HG03439 (cell line): ENCODE measurements at regions not wholly inside any gene's neighbourhood (a gene's known extent, or its start where the extent isn't known, plus 50 kb on each side); places are given as distances from the start of the nearest gene placed in this dataset.
A peak's percentile ranks its signal among the peaks of the same experiment; 100 is the strongest.
"Not testable (repeated sequence)": the region's sequence is repeated elsewhere in the genome, so short reads cannot be mapped to it uniquely, and the experiment has no call there.

Experiments
- ATAC-seq: cut with Tn5 transposase; IDR thresholded peaks from one replicate; pipeline ENCODE4 v1.9.1; 2021; ENCODE audit warnings: mild to moderate bottlenecking, moderate library complexity; ENCODE audit not compliant: unreplicated experiment

GRCh38 chr7:21304808-21305375 is 123.0 kb upstream of the SP4 start:
- no peak for ATAC-seq

DNA sequence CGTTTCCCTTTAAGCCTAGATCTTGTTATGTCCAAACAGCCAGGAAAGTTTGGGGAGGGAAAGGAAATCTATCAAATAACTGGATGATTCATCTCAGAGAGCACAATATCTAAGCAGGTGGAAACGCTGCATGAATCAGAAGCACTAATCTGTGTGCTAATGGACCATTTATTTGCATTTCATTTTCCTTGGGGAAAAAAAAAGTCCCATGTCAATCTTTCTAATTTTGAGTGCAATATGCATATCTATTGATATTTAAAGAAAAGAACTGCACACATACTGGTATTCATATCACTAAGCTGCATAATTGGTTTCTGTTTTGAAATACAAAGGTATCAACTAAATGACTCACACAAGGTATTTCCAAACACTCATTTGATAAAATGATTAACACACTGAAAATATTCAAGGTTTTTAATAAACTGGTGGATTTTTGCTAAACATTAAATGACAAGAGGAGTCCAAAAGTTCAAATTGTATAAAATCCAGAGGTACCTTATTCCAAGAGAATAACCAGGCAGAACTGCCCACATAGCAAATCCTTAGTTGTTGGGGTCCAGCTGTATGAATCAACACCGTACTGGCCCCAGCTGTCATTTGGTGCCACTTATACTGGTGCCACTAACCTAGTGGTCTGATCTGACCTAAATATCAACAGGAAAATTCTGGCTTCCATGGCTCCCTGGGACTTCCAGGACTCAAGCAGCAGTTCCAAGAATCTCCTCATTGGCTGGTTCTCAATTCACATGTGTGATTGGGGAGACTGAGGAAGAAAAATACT is 122.2 kb upstream of the SP4 start:
- ATAC-seq: no peak

DNA sequence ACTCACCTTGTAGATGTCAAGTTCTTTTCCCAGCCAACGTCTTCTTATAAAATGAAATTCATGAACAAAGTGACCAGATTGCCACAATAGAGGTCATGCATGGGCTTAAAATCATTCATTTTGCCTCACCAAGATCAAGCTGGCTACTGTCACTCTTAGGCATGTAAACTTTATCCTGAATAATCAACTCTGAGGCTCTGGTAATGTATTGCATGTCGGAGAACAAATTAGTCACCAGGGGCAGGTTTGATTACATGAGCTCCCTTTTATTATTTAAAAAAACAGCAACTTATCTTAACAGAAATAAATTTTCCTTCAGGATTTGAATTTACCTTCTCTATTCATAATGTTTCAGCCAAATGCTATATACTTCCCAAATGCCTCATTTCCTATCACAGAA is 112.9 kb upstream of the SP4 start:
- no peak for ATAC-seq

- ATAC-seq: no peak
Observed at GRCh38 chr7:21317966-21318915, 109.6 kb upstream of the SP4 start.

- ATAC-seq: no peak
Observed at GRCh38 chr7:21318916-21319270, 109.0 kb upstream of the SP4 start.

GRCh38 chr7:21326241-21326640 is 101.6 kb upstream of the SP4 start:
- no peak for ATAC-seq

- ATAC-seq: no peak
Observed at GRCh38 chr7:21326921-21327320, 101.0 kb upstream of the SP4 start.

DNA sequence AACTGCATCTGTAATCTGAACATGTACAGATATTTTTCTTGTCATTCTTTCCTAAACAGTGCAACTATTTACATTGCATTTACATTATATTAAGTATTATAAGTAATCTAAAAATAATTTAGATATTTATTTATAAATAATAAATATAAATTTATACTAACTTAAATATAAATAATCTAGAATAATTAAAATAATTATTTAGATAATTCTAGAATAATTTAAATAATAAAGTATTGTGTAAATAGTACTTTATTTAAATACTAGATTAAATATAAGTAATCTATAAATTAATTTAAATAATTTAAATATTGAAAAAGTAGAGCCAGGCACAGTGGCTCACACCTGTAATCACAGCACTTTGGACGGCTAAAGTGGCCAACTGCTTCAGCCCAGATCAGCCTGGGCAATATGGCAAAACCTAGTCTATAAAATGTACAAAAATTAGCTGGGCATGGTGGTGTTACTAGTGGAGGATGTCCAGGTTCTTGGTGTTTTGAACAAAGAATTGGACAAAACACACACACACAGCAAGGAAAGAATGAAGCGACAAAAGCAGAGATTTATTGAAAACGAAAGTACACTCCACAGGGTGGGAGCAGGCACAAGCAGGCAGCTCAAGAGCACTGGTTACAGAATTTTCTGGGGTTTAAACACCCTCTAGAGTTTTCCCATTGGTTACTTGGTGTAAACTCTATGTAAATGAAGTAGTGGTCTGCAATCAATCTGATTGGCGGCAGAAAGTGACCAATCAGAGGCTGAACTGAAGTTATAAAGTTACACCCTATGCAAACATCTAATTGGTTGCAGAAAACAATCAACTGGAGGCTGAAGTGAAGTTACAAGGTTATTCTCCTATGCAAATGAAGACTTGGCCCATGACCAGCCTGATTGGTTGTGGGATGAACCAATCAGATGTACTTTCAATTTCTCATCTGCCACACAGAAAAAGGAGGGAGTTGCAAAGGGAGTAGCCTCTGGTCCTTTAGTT is 100.2 kb upstream of the SP4 start:
- ATAC-seq: no peak

GRCh38 chr7:21330462-21331178 is 97.3 kb upstream of the SP4 start:
- ATAC-seq: no peak

- no peak for ATAC-seq
Observed at GRCh38 chr7:21334906-21335305, 93.0 kb upstream of the SP4 start.

DNA sequence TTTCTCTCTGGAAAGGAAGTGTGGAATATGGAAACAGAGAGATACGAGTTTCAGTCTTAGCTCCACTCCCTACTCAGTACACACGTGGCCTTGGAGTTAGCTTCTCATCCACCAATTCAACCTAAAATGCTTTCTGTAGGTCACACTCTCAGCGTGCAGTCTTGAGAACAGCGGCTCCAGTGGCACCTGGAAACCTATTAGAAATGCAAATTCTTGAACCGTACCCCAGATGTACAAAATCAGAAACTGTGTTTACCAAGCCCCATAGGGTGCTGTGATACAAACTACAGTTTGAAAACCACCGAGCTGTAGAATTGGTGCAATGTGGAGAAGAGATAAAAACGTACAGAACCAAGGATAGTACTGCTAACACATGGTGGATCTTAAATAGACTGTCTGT is 91.1 kb upstream of the SP4 start:
- no peak for ATAC-seq

- ATAC-seq: no peak
Observed at GRCh38 chr7:21338728-21339164, 89.1 kb upstream of the SP4 start.

DNA sequence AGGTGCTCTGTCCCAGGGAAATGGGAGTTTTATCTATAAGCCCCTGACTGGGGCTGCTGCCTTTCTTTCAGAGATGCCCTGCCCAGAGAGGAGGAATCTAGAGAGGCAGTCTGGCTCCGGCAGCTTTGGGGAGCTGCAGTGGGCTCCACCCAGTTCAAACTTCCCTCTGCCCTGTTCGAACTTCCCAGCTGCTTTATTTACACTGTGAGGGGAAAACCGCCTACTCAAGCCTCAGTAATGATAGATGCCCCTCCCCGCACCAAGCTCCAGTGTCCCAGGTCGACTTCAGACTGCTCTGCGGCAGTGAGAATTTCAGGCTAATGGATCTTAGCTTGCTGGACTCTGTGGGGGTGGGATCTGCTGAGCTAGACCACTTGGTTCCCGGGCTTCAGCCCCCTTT is 83.0 kb upstream of the SP4 start:
- ATAC-seq: not testable (repeated sequence)

DNA sequence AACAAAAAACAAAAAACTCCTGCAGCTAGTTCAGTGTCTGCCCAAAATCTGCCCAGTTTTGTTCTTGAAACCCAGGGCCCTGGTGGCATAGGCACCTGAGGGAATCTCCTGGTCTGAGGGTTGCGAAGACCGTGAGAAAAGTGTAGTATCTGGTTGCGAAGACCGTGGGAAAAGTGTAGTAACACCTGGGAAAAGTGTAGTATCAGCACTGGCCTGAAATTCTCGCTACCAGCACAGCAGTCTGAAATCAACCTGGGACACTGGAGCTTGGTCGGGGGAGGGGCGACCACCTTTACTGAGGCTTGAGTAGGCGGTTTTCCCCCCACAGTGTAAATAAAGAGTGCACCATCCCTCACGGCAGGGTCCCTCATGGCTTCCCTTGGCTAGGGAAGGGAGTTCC is 82.5 kb upstream of the SP4 start:
- ATAC-seq: no peak

DNA sequence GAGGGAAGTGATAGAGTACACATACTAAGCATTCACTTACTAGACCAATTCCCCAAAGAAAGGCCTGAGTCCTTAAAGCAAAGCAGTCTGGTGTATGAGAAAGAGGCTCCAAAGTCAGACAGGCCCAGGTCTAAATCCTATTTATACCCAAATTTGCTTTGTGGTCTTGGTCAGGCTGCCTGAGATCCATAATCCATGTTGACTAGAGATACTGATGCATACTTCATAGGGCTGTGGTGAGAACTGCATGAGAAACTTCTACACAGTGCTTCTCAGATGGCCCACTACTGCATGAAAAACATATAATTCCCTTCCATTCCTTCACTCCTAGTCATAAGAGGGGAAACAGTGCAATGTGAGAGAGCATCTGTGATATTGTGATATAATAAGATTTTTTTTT is 81.6 kb upstream of the SP4 start:
- no peak for ATAC-seq

- peak; percentile 85 for ATAC-seq
Observed at GRCh38 chr7:21352540-21353387, 75.1 kb upstream of the SP4 start.

DNA sequence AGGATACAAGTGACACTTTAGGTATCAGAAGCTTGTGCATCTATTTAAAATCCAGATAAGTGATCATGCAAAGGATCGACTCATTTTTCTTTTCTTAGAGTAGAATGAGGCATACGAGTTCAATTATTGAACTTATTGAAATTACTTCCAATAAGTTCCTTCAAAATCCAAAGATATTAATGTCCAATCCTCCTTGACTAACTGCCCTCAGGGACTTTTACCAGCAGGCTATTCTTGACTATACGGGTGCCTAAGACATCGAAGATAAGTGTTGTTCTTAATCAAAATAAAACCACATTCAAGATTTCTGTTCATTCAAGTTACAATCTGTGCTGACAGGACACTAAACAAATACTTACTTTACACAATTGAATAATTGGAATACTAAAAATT is 74.5 kb upstream of the SP4 start:
- ATAC-seq: no peak

DNA sequence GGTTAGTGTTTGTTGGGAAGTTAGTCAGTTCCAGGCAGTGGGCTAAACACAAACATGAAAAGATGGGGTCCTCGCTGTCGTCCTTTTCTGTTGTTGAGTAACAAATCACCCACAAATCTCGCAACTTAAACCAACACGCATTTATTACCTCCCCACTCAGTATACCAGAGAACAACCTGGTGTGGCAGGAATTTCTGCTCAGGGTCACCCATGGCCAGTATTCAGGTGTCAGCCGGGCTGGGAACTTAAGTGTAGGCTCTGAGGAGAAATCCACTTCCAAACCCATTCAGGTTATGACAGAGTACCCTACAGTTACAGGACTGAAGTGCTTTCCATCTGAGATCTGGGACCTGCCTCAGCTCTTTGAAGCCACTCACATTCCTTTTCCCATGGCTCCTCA is 73.6 kb upstream of the SP4 start:
- no peak for ATAC-seq

- ATAC-seq: peak; percentile 84
Observed at GRCh38 chr7:21355406-21355874, 72.4 kb upstream of the SP4 start.
